Inflammatory macrophage treated with lipopolysaccharide for 1 hour (primary cell): ENCODE measurements at regions not wholly inside any gene's neighbourhood (a gene's known extent, or its start where the extent isn't known, plus 50 kb on each side); places are given as distances from the start of the nearest gene placed in this dataset.
"Not testable (repeated sequence)": the region's sequence is repeated elsewhere in the genome, so short reads cannot be mapped to it uniquely, and the experiment has no call there.

Source experiments
- DNase-seq, 2 donors: peaks; one replicate each; pipeline ENCODE4 v3.0.0-alpha.2; 2020 to 2022

GRCh38 chr6:120785459-120786086, 548.7 kb downstream of the TBC1D32 start:
- no peak for DNase-seq

- DNase-seq, result no peak
Observed at GRCh38 chr6:120779441-120779840, 554.8 kb downstream of the TBC1D32 start.

GRCh38 chr6:120775698-120776097, 558.6 kb downstream of the TBC1D32 start:
- no peak for DNase-seq

- DNase-seq, result no peak
Observed at GRCh38 chr6:120774275-120774674, 560.0 kb downstream of the TBC1D32 start.

GRCh38 chr6:120771019-120771418, 563.3 kb downstream of the TBC1D32 start:
- DNase-seq, result no peak

DNA sequence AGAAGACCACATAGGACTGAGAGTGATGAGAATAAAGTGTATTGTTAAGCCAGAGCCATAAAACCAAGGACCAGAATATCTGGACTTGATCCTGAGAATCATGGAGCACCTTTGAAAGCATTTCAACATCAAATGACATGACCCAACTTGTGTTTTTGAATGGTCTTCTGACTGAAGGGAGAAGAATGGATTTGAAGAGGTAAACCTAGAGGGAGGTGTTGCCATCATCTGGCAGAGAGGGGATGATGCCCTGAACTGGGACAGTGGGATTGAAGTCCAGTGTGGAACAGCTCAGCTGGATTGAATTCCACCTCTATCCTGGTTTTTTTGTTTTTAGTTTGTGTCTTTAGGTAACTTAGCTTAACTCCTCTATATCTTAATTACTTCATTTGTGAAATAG, 570.0 kb downstream of the TBC1D32 start:
- no peak for DNase-seq

DNA sequence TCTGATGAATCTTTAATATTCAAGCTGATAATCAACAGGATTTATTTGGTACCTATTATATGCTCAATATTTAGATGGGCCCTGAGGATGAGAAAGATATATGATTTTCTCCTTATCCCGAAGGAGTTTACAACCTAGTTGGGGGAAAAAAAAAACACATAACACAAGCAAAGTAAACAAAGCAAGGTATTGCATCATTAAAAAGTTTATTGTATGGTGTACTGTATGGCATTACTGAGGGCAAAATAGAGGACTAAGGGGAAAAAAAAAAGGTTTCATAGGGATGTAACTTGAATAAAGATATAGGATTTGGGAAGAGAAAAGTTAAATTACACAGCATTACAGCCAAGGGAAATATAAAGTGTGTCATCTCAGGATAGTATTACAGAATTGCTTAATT, 574.7 kb downstream of the TBC1D32 start:
- no peak for DNase-seq

- DNase-seq, result not testable (repeated sequence)
Observed at GRCh38 chr6:120748574-120748973, 585.7 kb downstream of the TBC1D32 start.

GRCh38 chr6:120736740-120737139, 597.5 kb downstream of the TBC1D32 start:
- no peak for DNase-seq

- DNase-seq, result no peak
Observed at GRCh38 chr6:120735641-120736040, 598.6 kb downstream of the TBC1D32 start.

- no peak for DNase-seq
Observed at GRCh38 chr6:120711255-120711654, 623.0 kb downstream of the TBC1D32 start.

DNA sequence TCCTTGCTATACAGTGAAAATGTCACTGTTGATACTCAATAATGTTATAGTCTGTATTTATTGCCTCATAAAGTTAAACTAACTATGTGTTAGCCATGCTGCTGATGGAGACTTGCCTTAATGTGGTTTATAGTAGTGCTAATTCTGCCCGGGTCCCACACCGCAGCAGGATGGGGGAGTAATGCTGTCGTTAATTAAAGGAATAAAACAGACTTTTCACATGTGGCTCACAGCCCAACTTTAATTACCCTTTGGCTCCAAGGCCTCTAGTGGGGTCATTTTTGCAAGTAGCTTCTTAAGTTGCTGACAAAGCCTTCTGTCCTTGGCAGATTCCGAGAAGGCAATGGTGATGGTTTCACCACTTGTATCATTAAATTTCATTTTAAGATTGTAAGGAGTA, 634.3 kb downstream of the TBC1D32 start:
- no peak for DNase-seq

- DNase-seq, result no peak
Observed at GRCh38 chr6:120686492-120686891, 647.8 kb downstream of the TBC1D32 start.

GRCh38 chr6:120682145-120682544, 652.1 kb downstream of the TBC1D32 start:
- no peak for DNase-seq

GRCh38 chr6:120681204-120681603, 653.1 kb downstream of the TBC1D32 start:
- no peak for DNase-seq

- no peak for DNase-seq
Observed at GRCh38 chr6:120675886-120676285, 658.4 kb downstream of the TBC1D32 start.

GRCh38 chr6:120671519-120671918, 662.8 kb downstream of the TBC1D32 start:
- DNase-seq, result no peak

DNA sequence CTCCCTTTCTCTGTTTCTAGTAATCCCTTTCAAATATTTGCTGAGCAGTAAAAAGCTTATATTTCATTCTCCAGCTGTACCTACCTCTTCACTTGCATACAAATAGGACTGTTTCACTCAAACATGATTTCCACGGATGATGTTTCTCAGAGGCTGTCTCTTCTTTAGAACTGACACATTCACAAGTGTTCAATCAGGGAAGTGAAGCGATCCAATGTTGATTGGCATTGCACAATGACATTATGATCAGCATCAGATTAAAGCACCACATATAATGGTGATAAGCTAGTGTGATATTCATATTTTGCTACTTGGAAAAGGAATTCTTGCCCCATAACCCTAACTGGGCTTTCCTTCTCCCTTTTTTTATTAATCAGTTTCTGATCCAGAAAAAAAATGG, 681.8 kb downstream of the TBC1D32 start:
- no peak for DNase-seq

DNA sequence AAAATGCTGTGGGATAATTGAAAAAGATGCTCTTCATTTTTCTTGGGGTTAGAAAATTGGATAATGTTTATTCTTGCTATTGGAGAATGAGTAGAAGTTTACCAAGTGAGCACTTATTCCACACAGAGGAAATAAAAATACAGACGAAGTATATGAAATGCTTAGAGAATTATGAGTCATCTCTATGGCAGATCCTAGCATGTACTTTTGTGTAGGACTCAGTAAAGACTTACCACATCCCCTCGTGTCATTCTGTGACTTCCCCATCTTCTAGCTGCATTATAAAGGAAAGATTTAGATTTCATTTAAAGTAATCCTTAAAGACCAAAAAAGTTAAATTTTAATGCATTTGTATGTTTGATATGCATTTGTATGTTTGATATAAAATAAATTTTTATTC, 685.6 kb downstream of the TBC1D32 start:
- DNase-seq, result no peak

GRCh38 chr6:120646101-120646500, 688.2 kb downstream of the TBC1D32 start:
- DNase-seq, result no peak

GRCh38 chr6:120632975-120633374, 701.3 kb downstream of the TBC1D32 start:
- DNase-seq, result no peak

DNA sequence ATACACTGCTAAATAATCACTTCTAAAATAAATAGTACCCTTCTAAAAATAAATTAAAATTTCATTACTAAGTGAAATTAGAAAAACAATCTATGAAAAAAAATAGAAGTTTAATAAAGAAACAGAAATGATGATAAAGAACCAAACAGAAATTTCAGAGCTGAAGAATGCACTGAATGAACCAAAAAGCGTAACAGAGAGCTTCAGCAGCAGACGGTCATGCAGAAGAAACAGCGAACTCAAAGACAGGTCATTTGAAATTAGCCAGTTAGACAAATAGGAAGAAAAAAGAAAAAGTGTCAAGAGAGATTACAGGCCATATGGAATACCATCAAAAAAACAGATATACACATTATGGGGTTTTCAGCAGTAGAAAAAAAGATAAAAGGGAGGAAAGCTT, 706.7 kb downstream of the TBC1D32 start:
- DNase-seq, result no peak

- DNase-seq, result no peak
Observed at GRCh38 chr6:120622127-120622631, 712.1 kb downstream of the TBC1D32 start.

GRCh38 chr6:120620900-120621299, 713.4 kb downstream of the TBC1D32 start:
- DNase-seq, result no peak

- DNase-seq, result no peak
Observed at GRCh38 chr6:120615238-120615637, 719.0 kb downstream of the TBC1D32 start.
